Mammary epithelial cell (primary cell): ENCODE measurements at regions not wholly inside any gene's neighbourhood (a gene's known extent, or its start where the extent isn't known, plus 50 kb on each side); places are given as distances from the start of the nearest gene placed in this dataset.

Experiments
- EZH2 ChIP-seq: IDR thresholded peaks from 2 replicates; pipeline ENCODE4 v1.6.1; 2012; ENCODE audit warnings: low read length, inconsistent platforms, borderline replicate concordance
- TF ChIP-seq, protein P1 (sequence below), 2 donors: IDR thresholded peaks in 1 of 2; conservative IDR thresholded peaks in 1 of 2; 2 replicates each; pipeline ENCODE4 v1.5.1; 2011 to 2012; ENCODE audit warnings: inconsistent platforms in 2 of 2, low read length in 2 of 2, mild to moderate bottlenecking in 2 of 2, control low read depth in 1 of 2, low read depth in 1 of 2; ENCODE audit not compliant: insufficient read depth in 1 of 2; ENCODE audit errors: extremely low read depth in 1 of 2

GRCh38 chr10:118216020-118216419, 126.1 kb downstream of the FAM204A start:
- TF ChIP-seq EZH2: no peak
- TF ChIP-seq, protein P1, sequence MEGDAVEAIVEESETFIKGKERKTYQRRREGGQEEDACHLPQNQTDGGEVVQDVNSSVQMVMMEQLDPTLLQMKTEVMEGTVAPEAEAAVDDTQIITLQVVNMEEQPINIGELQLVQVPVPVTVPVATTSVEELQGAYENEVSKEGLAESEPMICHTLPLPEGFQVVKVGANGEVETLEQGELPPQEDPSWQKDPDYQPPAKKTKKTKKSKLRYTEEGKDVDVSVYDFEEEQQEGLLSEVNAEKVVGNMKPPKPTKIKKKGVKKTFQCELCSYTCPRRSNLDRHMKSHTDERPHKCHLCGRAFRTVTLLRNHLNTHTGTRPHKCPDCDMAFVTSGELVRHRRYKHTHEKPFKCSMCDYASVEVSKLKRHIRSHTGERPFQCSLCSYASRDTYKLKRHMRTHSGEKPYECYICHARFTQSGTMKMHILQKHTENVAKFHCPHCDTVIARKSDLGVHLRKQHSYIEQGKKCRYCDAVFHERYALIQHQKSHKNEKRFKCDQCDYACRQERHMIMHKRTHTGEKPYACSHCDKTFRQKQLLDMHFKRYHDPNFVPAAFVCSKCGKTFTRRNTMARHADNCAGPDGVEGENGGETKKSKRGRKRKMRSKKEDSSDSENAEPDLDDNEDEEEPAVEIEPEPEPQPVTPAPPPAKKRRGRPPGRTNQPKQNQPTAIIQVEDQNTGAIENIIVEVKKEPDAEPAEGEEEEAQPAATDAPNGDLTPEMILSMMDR (conservative IDR thresholded peaks at IDR 0.05 in 1 of 2, IDR thresholded peaks at IDR 0.05 in 1 of 2; ENCODE audit: extremely low read depth in 1 of 2, insufficient read depth in 1 of 2, low read depth in 1 of 2, low read length in 2 of 2): no peak
